Pancreas (tissue), 10 donors: ENCODE measurements at regions not wholly inside any gene's neighbourhood (a gene's known extent, or its start where the extent isn't known, plus 50 kb on each side); places are given as distances from the start of the nearest gene placed in this dataset.

Source experiments
- ATAC-seq, 4 donors: fragments of 200-7000 bp; cut with Tn5 transposase; one replicate each; pipeline versions ENCODE4 v1.8.0 to v1.9.1; 2020; ENCODE audit warnings: mild to moderate bottlenecking in 4 of 4, moderate library complexity in 4 of 4
- DNase-seq, 6 donors: peaks; one replicate each; pipeline ENCODE4 v3.0.0-alpha.2; 2020
- FAIRE-seq: peaks from 2 replicates; lab custom pipeline; 2012; peaks lifted over from hg19 to GRCh38; lab: Jason Lieb, UNC
- H3K27ac ChIP-seq, 4 donors: fragments of 200-600 bp; sonication (generic); 1 replicate in 3 of 4; 2 replicates in 1 of 4; pipeline versions ENCODE4 v1.5.0 to v1.8.0; 2020
- H3K27me3 ChIP-seq, 4 donors: fragments of 200-600 bp; one replicate each; pipeline ENCODE4 v1.8.0; 2021
- H3K36me3 ChIP-seq, 3 donors: fragments of 200-600 bp; sonication (generic) in 1 of 3; one replicate each; pipeline versions ENCODE4 v1.5.0 to v1.8.0; 2020 to 2021
- H3K4me1 ChIP-seq, 3 donors: fragments of 200-600 bp; one replicate each; pipeline ENCODE4 v1.8.0; 2021
- H3K4me3 ChIP-seq, 4 donors: fragments of 200-600 bp; sonication (generic) in 2 of 4; one replicate each; pipeline versions ENCODE4 v1.5.0 to v1.8.0; 2020 to 2021
- H3K9me3 ChIP-seq, 4 donors: fragments of 200-600 bp; one replicate each; pipeline ENCODE4 v1.8.0; 2021
- CTCF ChIP-seq, 4 donors: fragments of 200-600 bp; sonication (generic) in 3 of 4; IDR thresholded peaks; one replicate each; pipeline versions ENCODE4 v1.5.0 to v1.8.0; 2021; ENCODE audit warnings: antibody characterized with exemption in 4 of 4
- WGBS, 2 donors: extraction: QIAGEN DNeasy Blood & Tissue Kit; methylation state at CpG; one replicate each; pipeline ENCODE4 v1.1.7; 2013; 5-methylcytosine and 5-hydroxymethylcytosine counted together
- intact Hi-C, 3 donors: fragments of 100-400 bp; cut with DNase I; formaldehyde crosslinking; loops; one replicate each; pipeline versions ENCODE4 v1.11.1 to v1.14.2; 2022
- donor health status: healthy with polysubstance abuse.
- donor health status: DM: no; HTN: no; CAD: no; lungs with moderate emphysema.
- donor health status: DM: no; HTN: no; CAD: no.
- donor health status: control.
- donor health status: control.
- donor health status: Bipolar disorder and iron deficiency.
- donor health status: DM: yes; HTN: yes; CAD: no.
- donor health status: DM: no; HTN: no; CAD: no.
- donor health status: DM: no; HTN: no; CAD: no.
- donor health status: DM: yes; HTN: yes; CAD: no.

DNA sequence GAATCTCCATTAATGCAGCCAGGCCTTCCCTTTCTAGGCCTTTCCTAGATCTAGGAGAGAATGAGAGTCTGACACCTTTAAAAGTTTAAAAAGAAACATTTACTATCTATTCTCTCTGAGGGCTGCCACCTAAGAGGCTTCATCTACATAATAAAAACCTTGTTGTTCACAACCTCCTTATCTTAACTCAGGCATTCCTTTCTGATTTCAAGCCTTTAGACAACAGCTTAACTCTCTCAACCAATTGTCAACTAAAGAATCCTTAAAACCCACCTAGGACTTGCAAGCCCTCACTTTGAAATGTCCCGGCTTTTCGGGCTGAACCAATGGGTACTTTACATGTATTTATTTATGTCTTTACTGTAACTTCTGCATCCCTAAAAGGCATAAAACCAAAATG lies 64.3 kb upstream of the RET start:
- no peak for TF ChIP-seq CTCF (IDR thresholded peaks at IDR 0.05)
- no peak for DNase-seq
- H3K4me3 ChIP-seq, result no peak overlapping the region
- H3K27me3 ChIP-seq, result no peaks in the 10 kb centered on the region
- H3K4me1 ChIP-seq, result no peaks in the 10 kb centered on the region
- no peak for ATAC-seq
- 70 to 72% methylated on average over 2 of the region's 2 CpGs for WGBS, 2 donors
- H3K36me3 ChIP-seq, result no peaks in the 10 kb centered on the region
- no peaks in the 10 kb centered on the region for H3K9me3 ChIP-seq
- no peak overlapping the region for H3K27ac ChIP-seq
- intact Hi-C loops, result no loop called here
- no peak for FAIRE-seq

DNA sequence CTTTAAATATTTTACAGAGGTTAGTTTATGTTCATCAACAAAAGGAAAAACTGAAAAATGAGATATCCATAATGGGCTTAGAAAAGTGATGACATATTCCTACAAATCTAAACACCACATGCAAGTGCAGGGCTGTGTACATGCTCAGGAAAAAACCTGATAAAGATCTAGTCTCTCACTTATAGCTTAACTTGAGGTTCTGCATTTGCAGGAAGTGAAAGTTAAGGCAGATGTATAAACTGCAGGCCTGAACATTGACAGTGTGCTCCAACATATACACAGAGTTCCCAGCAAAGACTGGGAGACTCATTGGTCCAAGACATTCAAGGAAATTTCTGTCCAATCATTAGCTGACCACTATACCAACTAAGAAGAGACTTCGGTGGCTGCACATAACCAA lies 63.8 kb upstream of the RET start:
- H3K36me3 ChIP-seq, result no peaks in the 10 kb centered on the region
- no peak for TF ChIP-seq CTCF (IDR thresholded peaks at IDR 0.05)
- no peaks in the 10 kb centered on the region for H3K4me1 ChIP-seq
- FAIRE-seq (no peak), ATAC-seq (no peak), DNase-seq (no peak)
- no peaks in the 10 kb centered on the region for H3K27me3 ChIP-seq
- H3K9me3 ChIP-seq, result no peaks in the 10 kb centered on the region
- H3K27ac ChIP-seq, result no peak overlapping the region
- intact Hi-C loops, result no loop called here
- 83 to 90% methylated on average over 1 of the region's 1 CpG for WGBS, 2 donors
- H3K4me3 ChIP-seq, result no peak overlapping the region

GRCh38 chr10:43024524-43024923 lies 52.3 kb upstream of the RET start:
- ATAC-seq (no peak), FAIRE-seq (no peak), DNase-seq (no peak)
- Histone ChIP-seq H3K9me3 (no peaks in the 10 kb centered on the region), H3K27me3 (no peaks in the 10 kb centered on the region), H3K4me3 (no peak overlapping the region), H3K36me3 (no peaks in the 10 kb centered on the region), H3K27ac (no peak overlapping the region), H3K4me1 (no peaks in the 10 kb centered on the region)
- 72 to 77% methylated on average over 3 of the region's 3 CpGs for WGBS, 2 donors
- intact Hi-C loops, result no loop called here
- no peak for TF ChIP-seq CTCF (IDR thresholded peaks at IDR 0.05)

GRCh38 chr10:43024942-43025700 lies 51.7 kb upstream of the RET start:
- 64% methylated on average over 11 of the region's 11 CpGs for whole genome bisulfite sequencing, 2 donors
- DNase-seq (no peak), FAIRE-seq (no peak), ATAC-seq (no peak)
- no peaks in the 10 kb centered on the region for H3K4me1 ChIP-seq
- H3K27me3 ChIP-seq, result no peaks in the 10 kb centered on the region
- H3K36me3 ChIP-seq, result no peaks in the 10 kb centered on the region
- H3K4me3 ChIP-seq, result no peak overlapping the region
- no peak for TF ChIP-seq CTCF (IDR thresholded peaks at IDR 0.05)
- no peaks in the 10 kb centered on the region for H3K9me3 ChIP-seq
- intact Hi-C loops, result no loop called here
- H3K27ac ChIP-seq, result no peak overlapping the region
